Right ventricle myocardium inferior (tissue), 1 donor: ENCODE measurements at regions not wholly inside any gene's neighbourhood (a gene's known extent, or its start where the extent isn't known, plus 50 kb on each side); places are given as distances from the start of the nearest gene placed in this dataset.
"Not testable (repeated sequence)": the region's sequence is repeated elsewhere in the genome, so short reads cannot be mapped to it uniquely, and the experiment has no call there.

Source experiments
- ATAC-seq: fragments of 200-7000 bp; cut with Tn5 transposase; one replicate; pipeline ENCODE4 v1.9.1; 2020; ENCODE audit warnings: mild to moderate bottlenecking, moderate library complexity
- DNase-seq: peaks from one replicate; pipeline ENCODE4 v3.0.0; 2021; ENCODE audit errors: missing footprints
- intact Hi-C: fragments of 100-400 bp; cut with DNase I; formaldehyde crosslinking; loops from one replicate; pipeline ENCODE4 v1.11.0; 2022
- donor health status: DM: no; HTN: yes; CAD: no; lungs with severe emphysema.

DNA sequence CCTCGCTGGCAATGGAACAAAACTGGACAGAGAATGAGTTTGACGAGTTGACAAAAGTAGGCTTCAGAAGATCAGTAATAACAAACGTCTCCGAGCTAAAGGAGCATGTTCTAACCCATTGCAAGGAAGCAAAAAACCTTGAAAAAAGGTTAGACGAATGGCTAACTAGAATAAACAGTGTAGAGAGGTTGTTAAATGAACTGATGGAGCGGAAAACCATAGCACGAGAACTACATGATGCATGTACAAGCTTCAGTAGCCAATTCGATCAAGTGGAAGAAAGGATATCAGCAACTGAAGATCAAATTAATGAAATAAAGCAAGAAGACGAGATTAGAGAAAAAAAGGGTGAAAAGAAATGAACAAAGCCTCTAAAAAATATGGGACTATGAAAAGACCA, 424.0 kb upstream of the DDI1 start:
- DNase-seq, intact Hi-C loops, ATAC-seq: not testable (repeated sequence)

DNA sequence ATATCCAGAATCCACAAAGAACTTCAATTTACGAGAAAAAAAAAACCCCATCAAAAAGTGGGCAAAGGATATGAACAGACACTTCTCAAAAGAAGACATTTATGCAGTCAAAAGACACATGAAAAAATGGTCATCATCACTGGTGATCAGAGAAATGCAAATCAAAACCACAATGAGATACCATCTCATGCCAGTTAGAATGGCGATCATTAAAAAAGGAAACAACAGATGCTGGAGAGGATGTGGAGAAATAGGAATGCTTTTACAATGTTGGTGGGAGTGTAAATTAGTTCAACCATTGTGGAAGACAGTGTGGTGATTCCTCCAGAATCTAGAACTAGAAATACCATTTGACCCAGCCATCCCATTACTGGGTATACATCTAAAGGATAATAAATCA, 419.9 kb upstream of the DDI1 start:
- intact Hi-C loops, DNase-seq, ATAC-seq: not testable (repeated sequence)

DNA sequence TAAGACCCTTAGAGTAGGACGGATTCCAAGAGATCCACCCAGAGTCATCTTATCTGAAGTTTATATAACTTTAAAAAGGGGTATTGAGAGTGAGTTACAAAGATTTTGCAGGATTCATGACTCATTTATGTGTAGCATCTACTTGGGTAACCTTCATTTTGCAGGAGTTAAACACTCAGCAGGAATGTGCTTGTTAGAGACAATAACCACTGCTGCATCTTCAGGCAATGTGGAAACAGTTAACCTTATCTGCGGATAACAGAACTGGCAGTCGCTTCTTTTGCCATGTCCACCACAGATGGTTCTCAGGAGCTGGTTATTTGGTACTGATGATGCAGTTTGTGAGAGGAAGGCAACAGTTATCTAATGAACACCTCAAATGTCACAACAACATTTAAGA, 417.9 kb upstream of the DDI1 start:
- no peak for DNase-seq
- ATAC-seq, result no peak
- intact Hi-C loops, result no loop called here

GRCh38 chr11:103619480-103619879, 417.0 kb upstream of the DDI1 start:
- ATAC-seq (no peak), DNase-seq (no peak)
- intact Hi-C loops, result no loop called here

DNA sequence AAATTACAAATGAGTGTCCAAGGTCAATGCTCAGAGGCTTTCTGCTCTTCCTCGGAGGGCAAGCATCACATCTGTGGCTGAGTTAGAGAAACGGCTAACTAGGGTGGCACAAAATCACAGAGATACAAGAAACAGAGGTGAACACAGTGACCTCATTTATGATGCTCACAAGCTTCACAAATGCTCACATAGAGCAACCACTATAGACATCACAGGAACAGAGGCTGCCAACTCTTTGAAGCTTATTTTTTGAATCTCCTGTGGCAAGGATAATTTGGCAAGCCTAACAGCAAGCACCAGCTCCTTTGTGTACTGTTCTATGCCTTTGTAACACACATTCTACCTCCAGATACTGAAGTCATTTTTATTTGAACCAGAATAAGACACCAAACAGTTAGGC, 416.5 kb upstream of the DDI1 start:
- ATAC-seq, result no peak
- DNase-seq, result no peak
- intact Hi-C loops, result no loop called here

DNA sequence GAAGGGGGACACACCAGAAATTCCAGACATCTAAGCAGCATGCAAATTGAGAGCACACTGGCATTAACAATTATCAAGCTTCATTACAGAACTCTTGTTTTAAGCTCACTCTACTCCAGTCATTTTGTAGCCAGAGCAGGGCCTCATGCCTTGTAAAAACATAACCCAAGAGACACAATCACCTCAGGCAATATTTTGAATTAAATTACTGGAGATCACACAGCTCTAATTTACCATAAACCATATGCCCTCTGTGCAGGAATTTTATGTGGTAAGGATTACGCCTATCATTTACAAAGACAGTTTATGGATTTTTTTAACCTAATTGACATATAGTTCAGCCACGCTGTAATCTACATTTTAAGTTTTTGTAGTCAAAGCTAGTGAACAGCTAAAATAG, 414.1 kb upstream of the DDI1 start:
- intact Hi-C loops, result no loop called here
- DNase-seq, result no peak
- no peak for ATAC-seq

DNA sequence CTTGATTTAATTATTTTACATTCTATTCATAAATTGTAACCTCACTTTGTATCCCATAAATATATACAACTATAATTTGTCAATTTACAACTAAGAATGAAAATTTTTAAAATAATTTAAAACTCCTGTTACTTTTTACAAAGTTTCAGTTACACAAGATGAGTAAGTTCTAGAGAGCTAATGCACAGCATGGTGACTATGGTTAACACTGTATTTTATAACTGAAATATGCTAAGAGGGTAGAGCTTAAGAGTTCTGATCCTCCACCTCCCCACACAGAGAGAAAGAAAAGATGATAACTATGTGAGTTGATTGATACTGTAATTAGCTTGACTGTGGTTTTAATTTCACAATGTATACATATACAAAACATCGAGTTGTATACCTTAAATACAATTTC, 412.5 kb upstream of the DDI1 start:
- ATAC-seq, result no peak
- DNase-seq, result no peak
- intact Hi-C loops, result no loop called here

DNA sequence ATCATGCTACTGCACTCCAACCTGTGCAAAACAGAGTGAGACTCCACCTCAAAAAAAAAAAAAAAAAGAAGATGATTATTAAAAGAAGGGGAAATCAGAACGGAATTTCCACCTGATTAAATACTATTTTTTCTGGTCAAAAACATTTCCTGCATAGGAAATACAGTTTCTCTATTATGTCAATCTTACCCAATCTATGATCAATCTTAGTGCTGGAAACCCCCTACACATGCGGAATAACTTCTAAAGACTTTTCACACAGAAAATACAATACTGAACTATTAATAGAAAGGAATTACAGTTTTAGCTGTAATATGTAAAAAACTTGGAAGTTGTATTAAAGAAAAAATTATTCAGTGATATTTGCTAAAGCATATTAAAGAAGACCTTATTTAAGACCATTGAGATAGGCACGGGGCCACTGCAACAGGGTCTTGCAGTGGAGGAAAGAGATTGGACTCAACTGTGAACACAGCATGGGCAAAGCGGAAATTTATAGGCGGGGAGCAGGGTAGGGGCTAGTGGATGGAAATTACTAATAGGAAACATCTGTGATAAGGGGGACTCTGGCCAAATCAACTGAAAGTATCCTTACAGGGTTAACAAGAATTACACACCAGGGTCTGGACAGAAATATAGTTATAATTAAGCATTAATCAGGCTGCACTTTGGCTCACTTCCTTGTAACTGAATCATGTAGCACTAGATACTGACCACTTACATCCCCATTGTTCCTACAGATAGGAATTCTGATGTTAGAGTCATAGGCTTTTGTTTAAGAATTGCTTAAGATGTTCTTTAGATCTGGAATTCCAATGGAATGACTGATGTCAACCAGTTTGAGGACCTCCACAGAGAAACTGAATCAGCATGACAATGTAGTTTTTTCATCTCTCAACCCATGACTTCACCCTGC, 411.5 kb upstream of the DDI1 start:
- intact Hi-C loops, result no loop called here
- ATAC-seq (no peak), DNase-seq (no peak)

- no peak for ATAC-seq
- no peak for DNase-seq
- intact Hi-C loops, result no loop called here
Observed at GRCh38 chr11:103625624-103625965, 410.8 kb upstream of the DDI1 start.

DNA sequence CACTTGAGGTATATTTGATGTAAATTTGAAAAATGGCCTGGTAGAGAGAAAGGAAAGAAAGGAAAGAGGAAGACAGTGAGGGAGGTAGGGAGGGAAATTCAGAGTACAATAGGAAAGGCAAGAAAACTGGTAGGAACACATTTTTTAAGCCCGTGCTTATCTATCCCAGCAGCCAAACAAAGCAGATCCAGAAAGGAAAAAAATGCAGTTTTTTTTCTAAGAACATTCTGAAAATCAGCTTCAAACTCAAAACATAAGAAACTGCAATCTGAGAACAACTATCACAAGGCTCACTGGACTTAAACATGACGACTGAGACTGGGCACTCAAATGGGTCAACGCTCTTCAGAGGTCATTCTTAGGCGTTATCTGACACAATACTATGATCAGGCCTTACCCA, 408.3 kb upstream of the DDI1 start:
- intact Hi-C loops, result no loop called here
- no peak for DNase-seq
- no peak for ATAC-seq

GRCh38 chr11:103631841-103632240, 404.6 kb upstream of the DDI1 start:
- intact Hi-C loops, result no loop called here
- DNase-seq (no peak), ATAC-seq (no peak)

- intact Hi-C loops, result no loop called here
- ATAC-seq (no peak), DNase-seq (no peak)
Observed at GRCh38 chr11:103633068-103633788, 403.2 kb upstream of the DDI1 start.

DNA sequence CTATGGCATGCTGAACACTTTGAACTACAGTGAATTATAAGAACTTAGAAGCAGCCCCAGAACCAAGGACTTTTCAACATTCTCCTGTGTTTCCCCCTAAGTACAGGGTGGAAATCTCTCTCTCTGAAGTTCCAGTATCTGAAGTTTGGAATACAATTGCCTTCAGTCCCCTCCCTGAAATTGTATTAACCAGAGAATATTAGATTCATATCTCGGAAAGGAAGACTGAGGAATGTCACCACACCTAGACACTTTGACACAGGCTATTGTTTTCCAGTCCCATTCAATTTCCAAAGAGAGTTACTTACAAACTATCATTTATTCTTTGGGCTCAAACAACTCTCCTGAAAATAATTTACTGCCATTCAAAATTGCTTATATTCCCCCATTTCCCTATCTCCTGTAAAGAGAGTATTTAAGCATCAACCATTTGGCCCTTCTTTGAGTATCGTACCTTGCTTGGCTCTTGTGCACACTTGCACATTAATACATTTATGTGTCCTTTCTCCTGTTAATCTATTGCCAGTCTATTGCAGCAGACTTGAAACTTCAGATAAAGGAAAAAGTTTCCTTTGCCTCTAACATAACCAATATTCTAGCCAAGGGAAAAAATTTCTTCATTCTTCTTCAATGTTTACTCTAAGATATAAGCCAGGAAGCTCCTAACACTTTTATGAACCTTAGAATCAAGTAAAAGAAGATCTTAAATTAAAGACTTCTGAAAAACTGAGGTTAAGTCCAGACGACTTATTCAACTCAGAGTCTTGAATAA, 402.4 kb upstream of the DDI1 start:
- ATAC-seq, result no peak
- intact Hi-C loops, result no loop called here
- no peak for DNase-seq

- DNase-seq, result no peak
- intact Hi-C loops, result no loop called here
- ATAC-seq, result no peak
Observed at GRCh38 chr11:103636232-103636631, 400.2 kb upstream of the DDI1 start.

GRCh38 chr11:103637295-103637694, 399.1 kb upstream of the DDI1 start:
- intact Hi-C loops, result no loop called here
- DNase-seq, result no peak
- ATAC-seq, result no peak

- intact Hi-C loops, result no loop called here
- ATAC-seq (no peak), DNase-seq (no peak)
Observed at GRCh38 chr11:103637831-103638230, 398.6 kb upstream of the DDI1 start.

DNA sequence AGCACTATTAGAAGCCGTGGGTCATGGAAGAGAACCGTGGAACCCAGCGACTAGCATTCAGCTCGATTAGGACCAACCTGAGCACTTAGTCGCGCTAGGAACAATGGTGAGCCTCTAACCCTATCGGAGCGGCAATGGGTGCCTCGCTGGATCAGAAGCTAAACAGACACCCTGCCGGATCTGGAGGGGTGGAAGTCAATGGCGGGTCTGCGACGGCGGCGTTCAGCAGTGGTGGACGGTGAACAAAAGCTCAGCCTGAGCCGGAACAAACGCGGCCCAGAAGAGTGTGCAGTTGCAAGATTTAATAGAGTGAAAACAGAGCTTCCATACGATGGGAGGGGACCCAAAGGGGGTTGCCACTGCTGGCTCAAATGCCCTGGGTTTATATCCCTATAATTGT, 391.8 kb upstream of the DDI1 start:
- DNase-seq (no peak), ATAC-seq (no peak)
- intact Hi-C loops, result no loop called here

- intact Hi-C loops, result no loop called here
- ATAC-seq, result no peak
- DNase-seq, result no peak
Observed at GRCh38 chr11:103648054-103648453, 388.4 kb upstream of the DDI1 start.

- ATAC-seq (no peak), DNase-seq (no peak)
- intact Hi-C loops, result no loop called here
Observed at GRCh38 chr11:103648670-103649400, 387.6 kb upstream of the DDI1 start.
